ENCODE measurements at regions not wholly inside any gene's neighbourhood (a gene's known extent, or its start where the extent isn't known, plus 50 kb on each side); places are given as distances from the start of the nearest gene placed in this dataset.

DNA sequence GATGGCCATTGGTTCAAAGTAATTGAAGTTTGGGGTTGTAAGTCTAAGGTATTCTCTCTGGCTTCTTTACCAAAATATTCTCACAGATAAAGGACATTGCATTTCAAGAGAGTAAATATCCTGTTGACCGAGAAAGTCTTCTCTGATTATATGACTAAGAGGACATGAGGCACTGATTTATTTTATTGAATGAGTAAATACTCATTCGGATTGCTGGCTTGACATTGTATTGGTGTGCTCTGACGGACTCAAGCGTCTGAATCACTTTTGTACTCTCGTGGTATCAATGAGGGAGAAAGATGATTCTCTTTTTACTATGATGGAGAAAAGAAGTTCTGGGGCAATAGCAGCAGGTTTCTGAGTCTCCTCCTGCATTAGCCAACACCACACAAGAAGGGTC lies 205.3 kb upstream of the RRP15 start:
- TF ChIP-seq, protein P1, sequence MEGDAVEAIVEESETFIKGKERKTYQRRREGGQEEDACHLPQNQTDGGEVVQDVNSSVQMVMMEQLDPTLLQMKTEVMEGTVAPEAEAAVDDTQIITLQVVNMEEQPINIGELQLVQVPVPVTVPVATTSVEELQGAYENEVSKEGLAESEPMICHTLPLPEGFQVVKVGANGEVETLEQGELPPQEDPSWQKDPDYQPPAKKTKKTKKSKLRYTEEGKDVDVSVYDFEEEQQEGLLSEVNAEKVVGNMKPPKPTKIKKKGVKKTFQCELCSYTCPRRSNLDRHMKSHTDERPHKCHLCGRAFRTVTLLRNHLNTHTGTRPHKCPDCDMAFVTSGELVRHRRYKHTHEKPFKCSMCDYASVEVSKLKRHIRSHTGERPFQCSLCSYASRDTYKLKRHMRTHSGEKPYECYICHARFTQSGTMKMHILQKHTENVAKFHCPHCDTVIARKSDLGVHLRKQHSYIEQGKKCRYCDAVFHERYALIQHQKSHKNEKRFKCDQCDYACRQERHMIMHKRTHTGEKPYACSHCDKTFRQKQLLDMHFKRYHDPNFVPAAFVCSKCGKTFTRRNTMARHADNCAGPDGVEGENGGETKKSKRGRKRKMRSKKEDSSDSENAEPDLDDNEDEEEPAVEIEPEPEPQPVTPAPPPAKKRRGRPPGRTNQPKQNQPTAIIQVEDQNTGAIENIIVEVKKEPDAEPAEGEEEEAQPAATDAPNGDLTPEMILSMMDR (IDR thresholded peaks at IDR 0.05; ENCODE audit: poor library complexity) = no peak
- TF ChIP-seq EZH2phosphoT487 (IDR thresholded peaks at IDR 0.05; ENCODE audit: low read depth, severe bottlenecking, unreplicated experiment) (no peak), EZH2 (IDR thresholded peaks at IDR 0.05; ENCODE audit: borderline replicate concordance) (no peak)
